ENCODE measurements at regions not wholly inside any gene's neighbourhood (a gene's known extent, or its start where the extent isn't known, plus 50 kb on each side); places are given as distances from the start of the nearest gene placed in this dataset.

DNA sequence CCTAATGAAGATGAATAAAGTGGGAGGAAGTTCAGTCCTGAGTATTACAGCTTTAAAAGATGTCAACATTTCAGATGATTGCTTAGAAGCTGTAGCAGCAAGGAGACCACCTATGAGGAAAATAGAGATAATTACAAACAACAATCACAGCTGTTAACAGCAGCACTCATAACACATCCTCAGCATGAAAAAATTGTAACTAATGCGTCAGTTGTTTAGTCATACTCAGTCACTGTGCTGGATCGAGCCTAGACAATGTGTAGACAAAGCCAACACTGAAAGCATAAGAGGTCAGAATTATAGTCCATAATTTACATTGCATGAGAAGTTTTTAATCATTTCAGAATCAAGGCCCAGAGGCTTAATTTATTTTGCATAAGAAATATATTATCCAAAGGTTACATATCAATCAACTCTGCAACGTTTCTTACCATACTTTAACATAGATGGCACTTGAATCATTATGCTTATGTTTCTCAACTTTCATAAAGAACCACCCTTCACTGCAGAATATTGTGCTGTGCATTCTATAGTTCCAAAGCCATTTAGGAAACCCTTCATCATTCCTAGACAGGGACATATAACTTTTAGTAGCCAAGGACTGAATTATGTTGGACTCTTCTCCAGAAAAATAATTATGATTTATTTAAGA, 60.2 kb upstream of the HAPLN1 start (continued):
- TF ChIP-seq, protein P1, sequence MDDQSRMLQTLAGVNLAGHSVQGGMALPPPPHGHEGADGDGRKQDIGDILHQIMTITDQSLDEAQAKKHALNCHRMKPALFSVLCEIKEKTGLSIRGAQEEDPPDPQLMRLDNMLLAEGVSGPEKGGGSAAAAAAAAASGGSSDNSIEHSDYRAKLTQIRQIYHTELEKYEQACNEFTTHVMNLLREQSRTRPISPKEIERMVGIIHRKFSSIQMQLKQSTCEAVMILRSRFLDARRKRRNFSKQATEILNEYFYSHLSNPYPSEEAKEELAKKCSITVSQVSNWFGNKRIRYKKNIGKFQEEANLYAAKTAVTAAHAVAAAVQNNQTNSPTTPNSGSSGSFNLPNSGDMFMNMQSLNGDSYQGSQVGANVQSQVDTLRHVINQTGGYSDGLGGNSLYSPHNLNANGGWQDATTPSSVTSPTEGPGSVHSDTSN (IDR thresholded peaks at IDR 0.05; ENCODE audit: insufficient replicate concordance, low read depth, low read length) = no peak

DNA sequence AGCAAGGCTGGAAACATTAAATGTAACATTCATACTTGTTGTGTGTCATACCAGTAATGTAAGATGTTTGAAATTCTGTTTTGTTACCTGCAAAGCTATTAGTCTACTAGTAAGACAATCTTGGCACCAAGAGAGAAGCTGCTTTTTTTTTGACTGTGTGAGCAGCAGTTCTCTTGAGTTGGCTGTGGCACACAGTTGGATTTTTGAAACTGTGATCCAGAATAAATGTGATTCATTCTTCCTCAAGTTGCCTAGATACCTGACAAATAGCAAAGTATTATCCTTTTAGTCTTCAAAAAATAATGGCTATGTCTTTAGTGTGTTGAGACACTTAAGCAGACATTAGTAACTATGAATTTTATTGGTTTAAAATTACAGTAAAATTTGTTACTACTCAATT, 57.2 kb upstream of the HAPLN1 start:
- in situ Hi-C loops (cut with MboI) = no loop called here
- Histone ChIP-seq H3K9me3 (replicated peaks; ENCODE audit: control insufficient read depth, insufficient read depth, low read length) (no peaks in the 10 kb centered on the region), H3K27me3 (replicated peaks in 1 of 2; ENCODE audit: control insufficient read depth in 2 of 2, insufficient read depth in 2 of 2, low read length in 1 of 2) (no peaks in the 10 kb centered on the region), H3K4me3 (no peak overlapping the region), H3K9ac (ENCODE audit: control insufficient read depth, insufficient read depth, low read length) (no peak overlapping the region), H3K36me3 (ENCODE audit: control insufficient read depth in 2 of 2, insufficient read depth in 2 of 2, low read length in 1 of 2) (no peaks in the 10 kb centered on the region), H3K4me1 (ENCODE audit: control insufficient read depth, insufficient read depth, low read length) (no peaks in the 10 kb centered on the region), H3K4me2 (ENCODE audit: control insufficient read depth, insufficient read depth) (no peak overlapping the region), H4K20me1 (ENCODE audit: control insufficient read depth, insufficient read depth) (no peaks in the 10 kb centered on the region), H2AFZ (ENCODE audit: control insufficient read depth, low read depth, low read length) (no peak overlapping the region), H3K79me2 (ENCODE audit: control insufficient read depth, insufficient read depth, low read length) (no peaks in the 10 kb centered on the region), H3K27ac (ENCODE audit: control insufficient read depth, insufficient read depth) (no peak overlapping the region)
- FAIRE-seq (no peak), ATAC-seq (no peak), DNase-seq (ENCODE audit: low read depth, low spot score) (no peak)
- ChIA-PET CTCF (no interaction called here), POLR2A (no interaction called here), RAD21 (ENCODE audit: unreplicated experiment) (no interaction called here), SMC1A (ENCODE audit: uncharacterized antibody, unreplicated experiment) (no interaction called here)
- TF ChIP-seq, protein P2, sequence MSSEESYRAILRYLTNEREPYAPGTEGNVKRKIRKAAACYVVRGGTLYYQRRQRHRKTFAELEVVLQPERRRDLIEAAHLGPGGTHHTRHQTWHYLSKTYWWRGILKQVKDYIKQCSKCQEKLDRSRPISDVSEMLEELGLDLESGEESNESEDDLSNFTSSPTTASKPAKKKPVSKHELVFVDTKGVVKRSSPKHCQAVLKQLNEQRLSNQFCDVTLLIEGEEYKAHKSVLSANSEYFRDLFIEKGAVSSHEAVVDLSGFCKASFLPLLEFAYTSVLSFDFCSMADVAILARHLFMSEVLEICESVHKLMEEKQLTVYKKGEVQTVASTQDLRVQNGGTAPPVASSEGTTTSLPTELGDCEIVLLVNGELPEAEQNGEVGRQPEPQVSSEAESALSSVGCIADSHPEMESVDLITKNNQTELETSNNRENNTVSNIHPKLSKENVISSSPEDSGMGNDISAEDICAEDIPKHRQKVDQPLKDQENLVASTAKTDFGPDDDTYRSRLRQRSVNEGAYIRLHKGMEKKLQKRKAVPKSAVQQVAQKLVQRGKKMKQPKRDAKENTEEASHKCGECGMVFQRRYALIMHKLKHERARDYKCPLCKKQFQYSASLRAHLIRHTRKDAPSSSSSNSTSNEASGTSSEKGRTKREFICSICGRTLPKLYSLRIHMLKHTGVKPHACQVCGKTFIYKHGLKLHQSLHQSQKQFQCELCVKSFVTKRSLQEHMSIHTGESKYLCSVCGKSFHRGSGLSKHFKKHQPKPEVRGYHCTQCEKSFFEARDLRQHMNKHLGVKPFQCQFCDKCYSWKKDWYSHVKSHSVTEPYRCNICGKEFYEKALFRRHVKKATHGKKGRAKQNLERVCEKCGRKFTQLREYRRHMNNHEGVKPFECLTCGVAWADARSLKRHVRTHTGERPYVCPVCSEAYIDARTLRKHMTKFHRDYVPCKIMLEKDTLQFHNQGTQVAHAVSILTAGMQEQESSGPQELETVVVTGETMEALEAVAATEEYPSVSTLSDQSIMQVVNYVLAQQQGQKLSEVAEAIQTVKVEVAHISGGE (CRISPR knock-in tag; IDR thresholded peaks at IDR 0.05) = no peak
- TF ChIP-seq ZZZ3 (IDR thresholded peaks at IDR 0.05; ENCODE audit: control insufficient read depth, insufficient read length, low read depth) (no peak), CHD2 (IDR thresholded peaks at IDR 0.05; ENCODE audit: borderline replicate concordance, low read depth, low read length) (no peak), STAT3 (IDR thresholded peaks at IDR 0.05; ENCODE audit: low read depth, low read length) (no peak), MEF2B (IDR thresholded peaks at IDR 0.05; ENCODE audit: partially characterized antibody, poor library complexity, severe bottlenecking) (no peak)
- TF ChIP-seq, protein P3, sequence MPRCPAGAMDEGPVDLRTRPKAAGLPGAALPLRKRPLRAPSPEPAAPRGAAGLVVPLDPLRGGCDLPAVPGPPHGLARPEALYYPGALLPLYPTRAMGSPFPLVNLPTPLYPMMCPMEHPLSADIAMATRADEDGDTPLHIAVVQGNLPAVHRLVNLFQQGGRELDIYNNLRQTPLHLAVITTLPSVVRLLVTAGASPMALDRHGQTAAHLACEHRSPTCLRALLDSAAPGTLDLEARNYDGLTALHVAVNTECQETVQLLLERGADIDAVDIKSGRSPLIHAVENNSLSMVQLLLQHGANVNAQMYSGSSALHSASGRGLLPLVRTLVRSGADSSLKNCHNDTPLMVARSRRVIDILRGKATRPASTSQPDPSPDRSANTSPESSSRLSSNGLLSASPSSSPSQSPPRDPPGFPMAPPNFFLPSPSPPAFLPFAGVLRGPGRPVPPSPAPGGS (IDR thresholded peaks at IDR 0.05; ENCODE audit: borderline replicate concordance, insufficient read depth, low read depth, low read length, poor library complexity, severe bottlenecking) = no peak
- TF ChIP-seq, protein P4, sequence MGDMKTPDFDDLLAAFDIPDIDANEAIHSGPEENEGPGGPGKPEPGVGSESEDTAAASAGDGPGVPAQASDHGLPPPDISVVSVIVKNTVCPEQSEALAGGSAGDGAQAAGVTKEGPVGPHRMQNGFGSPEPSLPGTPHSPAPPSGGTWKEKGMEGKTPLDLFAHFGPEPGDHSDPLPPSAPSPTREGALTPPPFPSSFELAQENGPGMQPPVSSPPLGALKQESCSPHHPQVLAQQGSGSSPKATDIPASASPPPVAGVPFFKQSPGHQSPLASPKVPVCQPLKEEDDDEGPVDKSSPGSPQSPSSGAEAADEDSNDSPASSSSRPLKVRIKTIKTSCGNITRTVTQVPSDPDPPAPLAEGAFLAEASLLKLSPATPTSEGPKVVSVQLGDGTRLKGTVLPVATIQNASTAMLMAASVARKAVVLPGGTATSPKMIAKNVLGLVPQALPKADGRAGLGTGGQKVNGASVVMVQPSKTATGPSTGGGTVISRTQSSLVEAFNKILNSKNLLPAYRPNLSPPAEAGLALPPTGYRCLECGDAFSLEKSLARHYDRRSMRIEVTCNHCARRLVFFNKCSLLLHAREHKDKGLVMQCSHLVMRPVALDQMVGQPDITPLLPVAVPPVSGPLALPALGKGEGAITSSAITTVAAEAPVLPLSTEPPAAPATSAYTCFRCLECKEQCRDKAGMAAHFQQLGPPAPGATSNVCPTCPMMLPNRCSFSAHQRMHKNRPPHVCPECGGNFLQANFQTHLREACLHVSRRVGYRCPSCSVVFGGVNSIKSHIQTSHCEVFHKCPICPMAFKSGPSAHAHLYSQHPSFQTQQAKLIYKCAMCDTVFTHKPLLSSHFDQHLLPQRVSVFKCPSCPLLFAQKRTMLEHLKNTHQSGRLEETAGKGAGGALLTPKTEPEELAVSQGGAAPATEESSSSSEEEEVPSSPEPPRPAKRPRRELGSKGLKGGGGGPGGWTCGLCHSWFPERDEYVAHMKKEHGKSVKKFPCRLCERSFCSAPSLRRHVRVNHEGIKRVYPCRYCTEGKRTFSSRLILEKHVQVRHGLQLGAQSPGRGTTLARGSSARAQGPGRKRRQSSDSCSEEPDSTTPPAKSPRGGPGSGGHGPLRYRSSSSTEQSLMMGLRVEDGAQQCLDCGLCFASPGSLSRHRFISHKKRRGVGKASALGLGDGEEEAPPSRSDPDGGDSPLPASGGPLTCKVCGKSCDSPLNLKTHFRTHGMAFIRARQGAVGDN (IDR thresholded peaks at IDR 0.05) = no peak
- intact Hi-C loops (cut with micrococcal nuclease; ENCODE audit: unreplicated experiment) = no loop called here
- no TSS peak for BruUV-seq (replicated peaks)
